HEK293T (cell line): ENCODE measurements at regions not wholly inside any gene's neighbourhood (a gene's known extent, or its start where the extent isn't known, plus 50 kb on each side); places are given as distances from the start of the nearest gene placed in this dataset.

Experiments
- BHLHE40 ChIP-seq: fragments of 450-650 bp; IDR thresholded peaks from 2 replicates; pipeline ENCODE4 v1.6.1; 2016; ENCODE audit warnings: mild to moderate bottlenecking, moderate library complexity, borderline replicate concordance
- CTBP1 ChIP-seq: fragments of 450-650 bp; IDR thresholded peaks from 2 replicates; pipeline ENCODE4 v1.6.1; 2016; ENCODE audit warnings: borderline replicate concordance
- FOXK2 ChIP-seq: fragments of 450-650 bp; IDR thresholded peaks from 2 replicates; pipeline ENCODE4 v1.6.1; 2016; ENCODE audit warnings: mild to moderate bottlenecking
- SP1 ChIP-seq: fragments of 450-650 bp; IDR thresholded peaks from 2 replicates; pipeline ENCODE4 v1.6.1; 2017
- SUZ12 ChIP-seq: fragments of 450-650 bp; IDR thresholded peaks from 2 replicates; pipeline ENCODE4 v1.6.1; 2016; ENCODE audit warnings: mild to moderate bottlenecking
- TARDBP ChIP-seq: fragments of 450-650 bp; IDR thresholded peaks from 2 replicates; pipeline ENCODE4 v1.6.1; 2016
- ZNF384 ChIP-seq: fragments of 450-650 bp; IDR thresholded peaks from 2 replicates; pipeline ENCODE4 v1.6.1; 2016

DNA sequence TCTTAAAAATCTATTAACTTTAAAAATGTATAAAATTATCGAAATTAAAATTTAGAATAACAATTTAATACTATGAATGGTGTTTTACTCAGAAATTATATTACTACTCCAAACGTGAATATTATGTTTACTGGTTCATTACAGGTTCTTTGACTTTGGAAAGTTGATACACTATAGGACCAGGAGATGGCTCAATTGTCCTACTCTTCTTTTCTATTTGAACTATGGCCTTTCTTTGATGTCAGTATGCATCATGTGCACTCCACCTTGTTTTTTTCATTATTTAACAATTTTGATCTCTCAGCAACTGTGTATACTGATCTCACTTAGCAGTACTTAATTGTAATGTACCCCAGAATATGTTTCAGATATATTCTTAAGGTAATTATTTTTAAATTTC is 391.5 kb upstream of the MANEA start:
- no peak for TF ChIP-seq FOXK2
- no peak for TF ChIP-seq TARDBP
- no peak for TF ChIP-seq SP1
- no peak for TF ChIP-seq SUZ12
- TF ChIP-seq ZNF384, result no peak
- TF ChIP-seq BHLHE40, result no peak
- no peak for TF ChIP-seq CTBP1
